Ramos (cell line): ENCODE measurements at regions not wholly inside any gene's neighbourhood (a gene's known extent, or its start where the extent isn't known, plus 50 kb on each side); places are given as distances from the start of the nearest gene placed in this dataset.
"Not testable (repeated sequence)": the region's sequence is repeated elsewhere in the genome, so short reads cannot be mapped to it uniquely, and the experiment has no call there.

Experiments used
- in situ Hi-C: fragments of 300-500 bp; cut with MboI; formaldehyde crosslinking; loops from one replicate; pipeline ENCODE4 v1.14.3; 2022; ENCODE audit warnings: low sequenced_read_pairs; ENCODE audit not compliant: unreplicated experiment

DNA sequence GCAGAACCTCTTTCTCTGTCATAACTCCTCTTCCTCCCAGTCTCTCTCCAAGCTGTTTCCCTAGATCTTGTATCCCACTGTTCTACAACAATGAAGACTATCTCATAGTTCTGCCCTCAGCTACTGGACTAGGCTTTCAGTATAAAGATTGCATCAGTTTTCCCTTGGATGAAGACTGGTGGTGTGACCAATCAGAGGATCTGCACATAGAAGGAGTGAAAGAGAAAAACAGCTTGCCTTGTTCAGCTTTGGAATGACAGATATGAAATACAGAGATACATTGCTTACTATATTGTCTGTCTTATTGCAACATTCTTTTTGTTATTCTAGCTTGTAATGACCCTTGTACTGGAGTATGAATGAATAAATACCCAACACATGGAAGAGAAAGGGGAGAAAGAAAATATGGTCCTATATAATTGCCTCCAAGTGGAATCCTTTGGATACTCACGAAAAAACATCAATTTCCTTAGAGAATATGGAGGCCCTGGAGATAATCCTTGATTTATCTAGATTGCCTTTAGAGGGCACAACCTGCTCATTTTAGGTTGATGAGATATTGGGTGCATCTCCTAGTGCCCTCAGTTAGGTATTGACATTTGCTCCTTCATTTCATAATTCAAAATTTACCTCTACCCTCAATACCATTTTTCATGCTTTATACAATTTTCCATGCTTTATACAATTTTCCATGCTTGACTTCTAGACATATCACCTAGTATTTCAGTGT, 395.8 kb downstream of the NAF1 start:
- in situ Hi-C loops: no loop called here

DNA sequence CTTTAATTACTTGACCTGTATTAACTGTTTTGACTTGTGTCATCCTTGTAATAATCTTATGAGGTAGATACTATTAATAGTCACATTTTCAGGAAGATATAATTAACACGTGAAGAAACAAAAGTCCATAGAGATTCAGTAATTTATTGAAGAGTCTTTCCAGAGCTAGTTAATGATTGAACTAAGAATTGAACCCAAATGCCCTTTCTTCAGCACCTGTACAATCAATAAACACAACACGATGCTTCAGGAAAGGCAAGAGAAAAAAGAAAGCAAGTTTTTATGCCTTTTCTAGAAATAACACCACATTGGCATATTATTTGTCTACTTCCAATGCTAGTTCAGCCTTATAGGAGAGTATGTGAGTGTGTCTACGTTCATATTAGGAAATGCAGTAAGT, 399.6 kb downstream of the NAF1 start:
- in situ Hi-C loops: no loop called here

DNA sequence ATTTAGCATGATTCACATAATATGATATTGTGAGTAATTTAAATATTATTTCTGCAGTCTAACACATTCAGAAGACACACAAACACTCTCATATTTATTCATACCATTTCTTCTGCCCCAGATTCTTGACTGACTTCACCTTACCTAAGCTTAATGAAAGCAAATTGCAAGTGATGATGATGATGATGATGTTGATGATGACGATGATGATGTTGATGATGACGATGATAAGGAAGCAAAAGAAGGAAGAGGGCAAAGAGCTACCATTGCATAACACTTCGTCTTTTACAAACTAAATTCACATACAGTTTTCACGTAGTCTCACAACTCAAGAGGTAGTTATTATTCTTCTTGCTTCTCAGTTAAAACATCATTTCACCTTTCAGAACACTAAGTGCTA, 404.7 kb downstream of the NAF1 start:
- in situ Hi-C loops: no loop called here

GRCh38 chr4:162740228-162740627, 426.5 kb downstream of the NAF1 start:
- in situ Hi-C loops: not testable (repeated sequence)

DNA sequence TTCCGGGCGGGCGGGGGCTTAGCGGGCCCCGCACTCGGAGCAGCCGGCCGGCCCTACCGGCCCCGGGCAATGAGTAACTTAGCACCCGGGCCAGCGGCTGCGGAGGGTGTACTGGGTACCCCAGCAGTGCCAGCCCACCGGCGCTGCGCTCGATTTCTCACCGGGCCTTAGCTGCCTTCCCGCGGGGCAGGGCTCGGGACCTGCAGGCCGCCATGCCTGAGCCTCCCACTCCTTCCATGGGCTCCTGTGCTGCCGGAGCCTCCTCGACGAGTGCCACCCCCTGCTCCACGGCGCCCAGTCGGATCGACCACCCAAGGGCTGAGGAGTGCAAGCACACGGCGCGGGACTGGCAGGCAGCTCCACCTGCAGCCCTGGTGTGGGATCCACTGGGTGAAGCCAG, 427.1 kb downstream of the NAF1 start:
- in situ Hi-C loops: not testable (repeated sequence)

GRCh38 chr4:162732876-162733275, 433.8 kb downstream of the NAF1 start:
- in situ Hi-C loops: no loop called here

DNA sequence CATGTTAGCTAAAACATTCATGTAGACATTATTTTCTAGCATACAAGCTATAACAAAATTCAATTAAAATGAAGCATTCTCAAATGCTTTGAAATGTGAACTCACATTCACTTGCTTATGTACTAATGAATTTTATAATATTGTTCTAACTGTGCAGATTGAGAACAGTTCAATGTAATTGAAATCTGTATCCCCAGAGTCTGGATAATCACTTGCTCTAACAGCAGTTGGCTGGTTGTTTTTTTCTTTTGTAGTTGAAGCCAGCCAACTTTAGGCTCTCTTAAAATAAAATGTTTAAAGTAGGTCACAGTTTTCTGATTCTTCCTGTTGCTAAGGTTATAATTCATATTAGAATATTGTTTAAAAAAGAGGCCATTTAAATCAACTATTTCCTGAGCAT, 438.9 kb downstream of the NAF1 start:
- in situ Hi-C loops: no loop called here

- in situ Hi-C loops: no loop called here
Observed at GRCh38 chr4:162727232-162727631, 439.5 kb downstream of the NAF1 start.

DNA sequence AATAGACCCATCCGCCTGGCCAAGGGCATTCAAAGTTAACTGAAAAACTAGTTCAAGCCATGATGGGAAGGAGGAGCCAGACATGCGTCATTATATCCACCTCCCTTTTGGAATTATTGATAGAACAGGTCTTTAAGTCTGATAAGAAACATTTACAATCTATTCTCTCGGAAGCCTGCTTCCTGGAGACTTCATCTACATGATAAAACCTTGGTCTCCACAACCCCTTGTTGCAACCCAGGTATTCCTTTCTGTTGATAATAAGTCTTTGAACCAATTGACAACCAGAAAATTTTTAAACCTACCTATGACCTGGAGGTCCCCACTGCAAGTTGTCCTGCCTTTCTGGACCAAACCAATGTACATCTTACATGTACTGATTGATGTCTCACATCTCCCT, 451.3 kb downstream of the NAF1 start:
- in situ Hi-C loops: no loop called here

GRCh38 chr4:162707962-162708361, 458.7 kb downstream of the NAF1 start:
- in situ Hi-C loops: no loop called here

DNA sequence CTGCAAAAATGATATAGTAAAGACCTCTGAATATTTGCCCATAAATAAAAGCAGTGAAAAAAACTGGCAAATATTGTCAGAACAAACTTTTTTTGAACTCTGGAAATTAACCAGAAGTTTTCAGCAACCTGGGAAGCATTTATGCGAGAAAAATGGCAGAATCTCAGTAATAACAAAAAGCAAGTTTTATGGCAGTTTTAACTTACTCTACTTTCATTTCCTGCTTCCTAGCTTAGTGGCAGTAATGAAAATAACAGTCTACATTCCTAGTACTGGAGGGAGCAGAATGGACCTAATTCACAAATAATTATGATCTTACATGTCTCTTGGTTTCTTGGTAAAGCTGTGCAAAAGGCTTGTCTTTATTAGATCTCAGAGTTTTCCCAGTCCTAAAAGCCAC, 460.1 kb downstream of the NAF1 start:
- in situ Hi-C loops: no loop called here

DNA sequence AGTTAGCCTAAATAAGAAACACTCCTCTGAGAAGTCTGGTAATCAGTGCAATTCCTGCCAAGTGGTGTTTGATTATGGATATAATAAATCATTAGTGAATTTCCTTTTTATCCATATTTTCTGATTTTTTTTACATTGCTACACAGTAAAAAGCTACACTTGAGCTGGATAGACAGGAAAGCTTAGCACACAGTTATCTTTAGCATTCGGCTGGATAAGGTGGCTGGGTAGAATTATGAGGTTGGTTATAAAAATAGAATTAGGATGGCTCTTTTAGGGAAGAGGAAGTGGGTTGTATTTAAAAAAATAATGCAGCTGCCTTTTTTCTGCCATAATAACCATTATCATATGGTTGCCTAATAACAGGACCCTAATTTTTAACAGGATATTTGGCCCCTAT, 460.6 kb downstream of the NAF1 start:
- in situ Hi-C loops: no loop called here

DNA sequence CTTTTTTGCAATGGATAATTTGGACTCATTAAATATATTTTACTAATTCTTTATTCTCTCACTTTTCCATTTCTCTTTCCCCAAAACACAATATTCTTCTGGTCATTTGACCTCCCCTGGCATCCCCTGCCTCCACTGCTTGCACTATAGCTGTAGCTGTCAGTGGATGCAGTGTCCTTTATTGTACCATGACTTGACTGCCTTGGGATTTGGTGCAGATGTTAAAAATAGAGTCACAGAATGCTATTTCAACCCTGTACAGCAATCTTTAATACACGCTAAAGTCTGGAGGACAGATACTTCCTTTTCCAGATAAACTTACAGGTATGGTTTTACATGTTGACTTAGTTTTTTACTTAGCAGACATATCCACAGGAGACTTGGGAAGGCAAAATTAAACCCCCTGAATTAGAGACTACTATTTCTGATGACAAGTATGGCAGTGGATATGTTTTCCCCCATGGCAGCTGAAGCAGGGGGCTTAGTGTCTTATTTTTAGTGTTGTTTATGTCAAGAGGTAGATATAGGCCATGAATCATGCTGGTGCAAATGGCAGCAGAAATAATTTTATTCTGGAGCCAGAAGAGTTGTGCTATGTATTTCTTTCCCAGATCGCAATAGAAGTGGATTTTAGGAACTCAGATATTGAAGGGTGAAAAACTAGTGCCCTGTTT, 461.4 kb downstream of the NAF1 start:
- in situ Hi-C loops: no loop called here

DNA sequence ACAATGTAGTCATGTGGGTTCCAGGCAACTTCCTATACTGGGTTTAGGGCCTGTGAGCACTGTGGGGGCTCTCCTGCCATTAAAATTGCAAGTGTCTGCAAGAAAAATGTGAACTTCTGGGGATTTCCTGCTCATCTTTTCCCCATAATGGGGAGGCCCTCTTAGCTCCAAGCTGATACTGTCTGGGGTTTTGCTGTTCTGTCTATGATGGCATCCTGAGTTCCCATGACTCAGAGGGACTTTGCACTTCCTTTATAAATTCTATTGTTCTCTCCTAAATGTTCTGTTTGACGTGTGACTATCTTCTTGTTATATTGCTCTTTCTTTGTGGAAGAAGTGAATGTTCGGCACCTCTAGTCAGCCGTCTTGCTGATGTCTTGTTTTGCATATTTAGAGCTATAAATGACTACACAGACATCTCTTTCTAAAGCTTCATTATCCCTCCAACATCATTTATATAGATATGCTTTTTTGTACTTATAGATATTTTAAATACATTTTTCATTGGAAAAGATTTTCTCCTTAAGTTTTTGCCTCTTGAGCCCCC, 465.8 kb downstream of the NAF1 start:
- in situ Hi-C loops: no loop called here

DNA sequence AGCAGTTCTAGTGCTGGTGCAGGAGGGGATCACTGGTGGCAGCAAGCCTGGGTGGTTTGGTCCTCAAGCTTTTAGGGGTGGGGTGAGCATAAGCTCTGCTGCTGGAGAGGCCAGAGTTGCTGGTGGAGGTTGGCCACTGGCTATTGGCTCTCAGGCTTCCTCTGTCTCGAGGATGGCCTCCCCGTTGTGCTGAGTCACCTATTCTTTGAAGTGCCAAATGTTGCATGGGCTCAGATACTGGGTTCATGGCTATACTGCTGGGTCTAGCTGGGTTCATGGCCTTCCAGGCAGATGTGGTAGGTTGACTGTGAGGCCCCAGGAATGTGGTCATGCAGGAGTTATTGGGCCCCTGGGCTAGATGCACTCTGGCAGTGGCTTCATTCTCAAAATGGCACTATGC, 466.3 kb downstream of the NAF1 start:
- in situ Hi-C loops: no loop called here

DNA sequence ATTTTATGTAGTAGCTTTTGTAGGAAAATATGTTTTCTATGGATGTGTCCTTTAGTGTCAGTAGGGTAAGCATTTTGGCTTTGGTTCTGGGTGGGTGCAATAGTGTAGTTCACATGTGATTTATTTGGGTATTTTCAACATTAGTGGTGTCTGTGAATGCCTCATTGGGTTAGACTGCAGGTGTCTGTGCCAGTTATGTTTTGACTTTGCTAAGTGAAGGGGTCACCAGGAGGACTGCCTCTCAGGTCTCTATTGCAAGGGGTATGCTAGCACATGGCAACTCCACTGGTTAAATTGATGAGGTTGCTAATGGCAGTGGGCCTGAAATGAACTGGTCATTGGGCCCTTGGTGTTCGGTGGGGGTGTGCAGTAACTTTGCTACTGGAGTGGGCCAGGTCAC, 467.1 kb downstream of the NAF1 start:
- in situ Hi-C loops: no loop called here

GRCh38 chr4:162685410-162685809, 481.3 kb downstream of the NAF1 start:
- in situ Hi-C loops: no loop called here

- in situ Hi-C loops: no loop called here
Observed at GRCh38 chr4:162684998-162685397, 481.7 kb downstream of the NAF1 start.

DNA sequence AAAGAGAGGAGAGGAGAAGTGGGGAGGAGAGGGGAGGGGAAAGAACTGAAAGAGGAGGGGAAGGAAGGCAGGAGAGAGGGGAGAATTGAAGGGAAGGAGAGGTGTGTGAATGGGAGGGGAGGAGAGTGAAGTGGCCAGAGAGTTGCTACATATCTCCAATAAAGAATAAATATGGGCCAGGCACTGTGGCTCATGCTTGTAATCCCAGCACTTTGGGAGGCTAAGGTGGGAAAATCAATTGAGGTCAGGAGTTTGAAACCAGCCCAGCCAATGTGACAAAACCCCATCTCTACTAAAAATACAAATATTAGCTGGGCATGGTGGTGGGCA, 482.4 kb downstream of the NAF1 start:
- in situ Hi-C loops: no loop called here

- in situ Hi-C loops: no loop called here
Observed at GRCh38 chr4:162683659-162684370, 482.9 kb downstream of the NAF1 start.

- in situ Hi-C loops: no loop called here
Observed at GRCh38 chr4:162682651-162683050, 484.0 kb downstream of the NAF1 start.
